Lung (tissue), 11 donors: ENCODE measurements at regions not wholly inside any gene's neighbourhood (a gene's known extent, or its start where the extent isn't known, plus 50 kb on each side); places are given as distances from the start of the nearest gene placed in this dataset.

ENCODE experiments used
- ATAC-seq: fragments of 200-7000 bp; cut with Tn5 transposase; one replicate; pipeline ENCODE4 v1.9.1; 2020; ENCODE audit warnings: moderate number of reproducible peaks; ENCODE audit not compliant: insufficient read depth, low FRiP score
- DNase-seq, 3 donors: peaks; one replicate each; pipeline ENCODE4 v3.0.0-alpha.2; 2013 to 2017
- H3K27ac ChIP-seq, 2 donors: one replicate each; pipeline ENCODE4 v1.5.1; 2013; ENCODE audit warnings: mild to moderate bottlenecking in 2 of 2, moderate library complexity in 2 of 2, control low read depth in 1 of 2, inconsistent platforms in 1 of 2, low read depth in 1 of 2, low read length in 1 of 2
- H3K27me3 ChIP-seq, 3 donors: one replicate each; pipeline ENCODE4 v1.5.1; 2013; ENCODE audit warnings: low read length in 2 of 3; ENCODE audit not compliant: control insufficient read depth in 3 of 3, insufficient read depth in 3 of 3
- H3K36me3 ChIP-seq, 4 donors: one replicate each; pipeline ENCODE4 v1.5.1; 2013; ENCODE audit warnings: low read length in 4 of 4, mild to moderate bottlenecking in 1 of 4, moderate library complexity in 1 of 4; ENCODE audit not compliant: control insufficient read depth in 4 of 4, insufficient read depth in 4 of 4
- H3K4me1 ChIP-seq, 5 donors: one replicate each; pipeline ENCODE4 v1.5.1; 2013; ENCODE audit warnings: low read length in 5 of 5, mild to moderate bottlenecking in 2 of 5, moderate library complexity in 1 of 5; ENCODE audit not compliant: control insufficient read depth in 5 of 5, insufficient read depth in 5 of 5
- H3K4me3 ChIP-seq: one replicate; pipeline ENCODE4 v1.5.1; 2013; ENCODE audit warnings: mild to moderate bottlenecking, control low read depth, moderate library complexity
- H3K9ac ChIP-seq, 2 donors: one replicate each; pipeline ENCODE4 v1.5.1; 2013; ENCODE audit warnings: low read length in 2 of 2, control low read depth in 1 of 2; ENCODE audit not compliant: insufficient read depth in 1 of 2
- H3K9me3 ChIP-seq, 4 donors: one replicate each; pipeline ENCODE4 v1.5.1; 2013; ENCODE audit warnings: low read length in 3 of 4, mild to moderate bottlenecking in 1 of 4, moderate library complexity in 1 of 4; ENCODE audit not compliant: control insufficient read depth in 4 of 4, insufficient read depth in 3 of 4
- CTCF ChIP-seq: IDR thresholded peaks from 2 replicates; pipeline ENCODE4 v1.5.1; 2012; ENCODE audit warnings: mild to moderate bottlenecking; ENCODE audit errors: control extremely low read depth, extremely low read depth
- WGBS, 2 donors: extraction: QIAGEN DNeasy Blood & Tissue Kit; methylation state at CpG; one replicate each; pipeline ENCODE4 v1.1.7; 2013; 5-methylcytosine and 5-hydroxymethylcytosine counted together
- donor health status: control.
- donor health status: control.
- donor health status: Bipolar disorder and iron deficiency.
- donor health status: healthy.
- donor health status: DM: yes; HTN: yes; CAD: no.

- no peaks in the 10 kb centered on the region for H3K36me3 ChIP-seq
- H3K27me3 ChIP-seq, result no peaks in the 10 kb centered on the region
- 91 to 93% methylated on average over 2 of the region's 2 CpGs for WGBS, 2 donors
- no peaks in the 10 kb centered on the region for H3K9me3 ChIP-seq
- DNase-seq (no peak), ATAC-seq (no peak)
- no peak for TF ChIP-seq CTCF
- no peak overlapping the region for H3K27ac ChIP-seq
- no peak overlapping the region for H3K9ac ChIP-seq
- H3K4me3 ChIP-seq, result no peak overlapping the region
- no peaks in the 10 kb centered on the region for H3K4me1 ChIP-seq
Observed at GRCh38 chr7:17477182-17477581, 178.7 kb downstream of the AHR start.

GRCh38 chr7:17481118-17481517 lies 182.7 kb downstream of the AHR start:
- no peak overlapping the region for H3K27ac ChIP-seq
- no peaks in the 10 kb centered on the region for H3K27me3 ChIP-seq
- no peak for DNase-seq
- H3K4me1 ChIP-seq, result no peaks in the 10 kb centered on the region
- ATAC-seq, result no peak
- H3K4me3 ChIP-seq, result no peak overlapping the region
- no peaks in the 10 kb centered on the region for H3K36me3 ChIP-seq
- H3K9me3 ChIP-seq, result no peaks in the 10 kb centered on the region
- H3K9ac ChIP-seq, result no peak overlapping the region
- no peak for TF ChIP-seq CTCF
- 93 to 95% methylated on average over 2 of the region's 2 CpGs for WGBS, 2 donors

GRCh38 chr7:17485368-17485767 lies 186.9 kb downstream of the AHR start:
- WGBS, 2 donors, result 97 to 100% methylated on average over 1 of the region's 1 CpG
- ATAC-seq (no peak), DNase-seq (no peak)
- H3K36me3 ChIP-seq, result no peaks in the 10 kb centered on the region
- TF ChIP-seq CTCF, result no peak
- no peak overlapping the region for H3K9ac ChIP-seq
- no peak overlapping the region for H3K4me3 ChIP-seq
- no peaks in the 10 kb centered on the region for H3K9me3 ChIP-seq
- H3K4me1 ChIP-seq, result no peaks in the 10 kb centered on the region
- no peaks in the 10 kb centered on the region for H3K27me3 ChIP-seq
- H3K27ac ChIP-seq, result no peak overlapping the region

GRCh38 chr7:17485904-17486303 lies 187.5 kb downstream of the AHR start:
- 84 to 91% methylated on average over 1 of the region's 1 CpG for WGBS, 2 donors
- H3K4me1 ChIP-seq, result no peaks in the 10 kb centered on the region
- no peak overlapping the region for H3K27ac ChIP-seq
- H3K9me3 ChIP-seq, result no peaks in the 10 kb centered on the region
- ATAC-seq (no peak), DNase-seq (no peak)
- H3K36me3 ChIP-seq, result no peaks in the 10 kb centered on the region
- H3K9ac ChIP-seq, result no peak overlapping the region
- no peak overlapping the region for H3K4me3 ChIP-seq
- no peak for TF ChIP-seq CTCF
- no peaks in the 10 kb centered on the region for H3K27me3 ChIP-seq
